GM21737 (cell line): ENCODE measurements at regions not wholly inside any gene's neighbourhood (a gene's known extent, or its start where the extent isn't known, plus 50 kb on each side); places are given as distances from the start of the nearest gene placed in this dataset.

Experiments
- ATAC-seq: cut with Tn5 transposase; IDR thresholded peaks from one replicate; pipeline ENCODE4 v1.9.1; 2021; ENCODE audit warnings: mild to moderate bottlenecking, moderate library complexity; ENCODE audit not compliant: unreplicated experiment

GRCh38 chr5:2303431-2304100 is 420.8 kb upstream of the IRX4 start:
- ATAC-seq: no peak

DNA sequence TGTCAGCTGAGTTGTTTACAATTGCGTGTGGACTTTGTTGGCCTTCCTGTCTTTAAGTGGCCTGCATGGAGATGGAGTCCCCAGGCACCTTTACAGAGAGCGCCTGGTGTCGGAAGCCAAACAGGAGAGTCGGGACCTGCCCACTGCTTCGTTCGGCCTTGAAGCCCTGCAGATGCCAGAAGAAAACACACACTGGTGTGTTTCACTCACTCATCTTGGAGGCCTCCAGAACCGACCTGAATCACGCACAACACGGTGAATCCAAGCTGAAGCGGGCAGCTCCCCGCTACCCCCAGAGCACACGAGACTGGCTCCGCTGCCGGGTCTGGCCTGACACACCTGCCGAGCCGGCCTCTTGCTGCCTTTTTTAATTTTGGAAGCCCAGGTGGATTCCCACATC is 419.4 kb upstream of the IRX4 start:
- ATAC-seq: no peak

- ATAC-seq: no peak
Measured at GRCh38 chr5:2300861-2301574, 418.3 kb upstream of the IRX4 start.

GRCh38 chr5:2300421-2300820 is 417.7 kb upstream of the IRX4 start:
- ATAC-seq: no peak

GRCh38 chr5:2299388-2300220 is 416.9 kb upstream of the IRX4 start:
- ATAC-seq: no peak

DNA sequence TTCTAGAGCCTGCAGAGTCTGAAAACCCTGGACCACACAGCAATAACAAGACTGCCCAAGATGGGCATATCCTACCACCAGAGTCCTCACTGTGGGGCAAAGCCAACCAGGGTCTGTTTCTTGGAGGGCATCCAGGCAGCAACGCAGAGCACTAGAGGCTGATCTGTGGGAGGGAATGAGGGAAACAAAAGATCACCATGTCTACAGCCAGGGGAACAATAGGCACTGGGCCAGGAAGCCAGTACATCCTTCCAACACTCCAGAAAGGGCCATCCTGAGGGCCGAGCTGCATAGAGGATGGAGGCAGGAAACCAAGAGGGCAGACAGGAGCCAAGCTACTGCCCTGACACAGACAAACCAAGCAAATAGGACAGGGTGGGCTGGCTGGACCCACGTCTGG is 416.1 kb upstream of the IRX4 start:
- no peak for ATAC-seq

GRCh38 chr5:2297991-2298390 is 415.3 kb upstream of the IRX4 start:
- no peak for ATAC-seq

GRCh38 chr5:2295476-2295875 is 412.8 kb upstream of the IRX4 start:
- ATAC-seq: no peak

DNA sequence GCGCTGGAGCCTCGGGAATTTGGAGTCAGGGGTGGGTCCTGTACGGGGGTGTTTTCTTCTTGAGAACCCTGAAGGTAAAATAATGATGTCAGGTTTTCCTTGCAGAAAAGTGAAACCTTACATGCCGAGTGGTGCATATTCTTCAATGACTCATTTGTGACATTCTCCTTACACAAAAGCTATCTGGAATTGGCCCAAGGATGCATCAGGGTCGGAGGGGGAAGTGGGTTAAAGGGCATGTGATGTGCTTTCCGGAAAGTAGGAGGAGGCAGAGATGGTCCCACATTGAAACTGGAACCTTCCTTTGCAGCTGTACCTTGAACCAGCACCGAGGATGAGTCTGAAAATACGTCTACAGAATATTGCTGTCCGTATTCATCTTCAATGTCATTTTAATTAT is 411.2 kb upstream of the IRX4 start:
- no peak for ATAC-seq

DNA sequence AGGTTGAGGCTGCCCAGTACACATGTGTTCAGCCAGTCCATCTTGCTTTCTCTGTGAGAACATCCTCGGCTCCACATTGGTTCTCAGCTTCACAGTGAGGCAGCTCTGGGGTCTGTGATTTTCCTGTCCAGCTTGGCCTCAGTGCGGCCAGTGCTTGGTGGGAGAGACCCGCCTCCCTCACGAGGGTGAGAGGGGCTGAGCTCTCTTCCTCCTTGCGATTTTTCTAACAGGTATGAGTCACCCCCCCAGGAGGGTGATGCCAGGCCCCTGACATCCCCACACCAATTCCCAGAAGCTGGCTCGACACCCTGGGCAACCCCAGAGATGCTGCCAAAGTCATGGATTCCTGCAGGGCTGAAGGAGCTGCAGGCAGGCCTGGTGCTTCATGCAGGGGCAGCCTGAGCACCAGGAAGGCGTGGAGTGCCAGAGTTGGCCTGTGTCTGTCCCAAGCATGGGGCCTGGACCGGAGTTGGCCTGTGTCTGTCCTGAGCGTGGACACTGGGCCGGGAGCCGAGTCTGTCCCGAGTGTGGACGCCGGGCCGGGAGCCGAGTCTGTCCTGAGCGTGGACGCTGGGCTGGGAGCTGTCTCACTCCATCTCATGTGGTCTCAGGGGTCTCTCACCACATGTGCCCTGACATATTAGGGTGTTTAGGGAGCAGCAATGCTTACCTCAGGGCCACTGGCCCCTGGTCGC is 408.6 kb upstream of the IRX4 start:
- ATAC-seq: no peak

DNA sequence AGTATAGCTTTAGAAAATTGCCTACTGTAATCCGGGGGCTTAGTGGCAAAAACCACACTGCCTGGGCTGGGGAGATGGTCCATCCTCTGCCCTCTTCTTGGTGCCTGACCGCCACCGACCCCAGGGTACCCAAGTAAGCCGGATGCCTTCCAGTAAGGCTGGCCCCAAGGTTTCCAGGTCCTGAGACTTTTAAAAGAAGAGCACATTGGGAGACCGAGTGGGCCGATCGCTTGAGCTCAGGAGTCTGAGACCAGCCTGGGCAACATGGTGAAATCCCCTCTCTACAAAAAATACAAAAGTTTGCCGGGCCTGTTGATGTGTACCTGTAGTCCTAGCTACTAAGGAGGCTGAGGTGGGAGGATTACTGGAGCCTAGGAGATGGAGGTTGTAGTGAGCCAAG is 406.7 kb upstream of the IRX4 start:
- ATAC-seq: no peak

DNA sequence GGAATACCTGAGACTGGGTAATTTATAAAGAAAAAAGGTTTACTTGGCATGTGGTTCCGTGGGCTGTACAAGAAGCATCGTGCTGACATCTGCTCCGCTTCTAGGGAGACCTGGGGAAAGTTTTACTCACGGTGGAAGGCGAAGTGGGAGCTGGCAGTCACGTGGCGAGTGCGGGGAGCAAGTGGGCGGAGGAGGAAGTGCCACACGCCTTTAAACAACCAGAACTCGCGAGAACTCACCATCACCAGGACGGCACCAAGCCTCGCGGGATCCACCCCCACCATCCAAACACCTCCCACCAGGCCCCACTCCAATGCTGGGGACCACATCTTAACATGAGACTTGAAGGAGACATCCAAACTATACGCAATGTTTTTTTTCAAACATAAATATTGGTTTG is 406.2 kb upstream of the IRX4 start:
- ATAC-seq: no peak

GRCh38 chr5:2288466-2288865 is 405.7 kb upstream of the IRX4 start:
- ATAC-seq: no peak

- ATAC-seq: no peak
Measured at GRCh38 chr5:2286250-2286649, 403.5 kb upstream of the IRX4 start.

DNA sequence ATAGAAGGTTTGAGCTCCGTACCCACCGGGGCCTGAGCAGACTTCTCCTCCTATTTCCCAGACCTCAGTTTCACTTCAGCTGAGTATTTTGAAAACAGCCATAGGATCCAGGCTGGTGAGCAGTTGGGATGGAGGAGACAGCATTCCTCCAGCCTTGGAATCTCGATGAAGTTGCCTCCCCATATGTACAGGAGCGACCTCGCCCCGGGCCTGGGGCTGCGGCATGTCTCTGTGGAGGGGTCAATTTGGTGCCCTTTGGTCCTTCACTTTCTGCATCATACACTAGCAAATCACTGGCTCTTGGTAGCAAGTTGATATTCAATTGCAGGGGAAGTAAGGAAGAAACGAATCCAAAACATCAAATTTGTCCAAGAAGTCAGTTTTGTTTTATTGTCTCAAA is 402.0 kb upstream of the IRX4 start:
- no peak for ATAC-seq

- no peak for ATAC-seq
Measured at GRCh38 chr5:2283481-2284045, 400.8 kb upstream of the IRX4 start.

- ATAC-seq: no peak
Measured at GRCh38 chr5:2282893-2283292, 400.2 kb upstream of the IRX4 start.

DNA sequence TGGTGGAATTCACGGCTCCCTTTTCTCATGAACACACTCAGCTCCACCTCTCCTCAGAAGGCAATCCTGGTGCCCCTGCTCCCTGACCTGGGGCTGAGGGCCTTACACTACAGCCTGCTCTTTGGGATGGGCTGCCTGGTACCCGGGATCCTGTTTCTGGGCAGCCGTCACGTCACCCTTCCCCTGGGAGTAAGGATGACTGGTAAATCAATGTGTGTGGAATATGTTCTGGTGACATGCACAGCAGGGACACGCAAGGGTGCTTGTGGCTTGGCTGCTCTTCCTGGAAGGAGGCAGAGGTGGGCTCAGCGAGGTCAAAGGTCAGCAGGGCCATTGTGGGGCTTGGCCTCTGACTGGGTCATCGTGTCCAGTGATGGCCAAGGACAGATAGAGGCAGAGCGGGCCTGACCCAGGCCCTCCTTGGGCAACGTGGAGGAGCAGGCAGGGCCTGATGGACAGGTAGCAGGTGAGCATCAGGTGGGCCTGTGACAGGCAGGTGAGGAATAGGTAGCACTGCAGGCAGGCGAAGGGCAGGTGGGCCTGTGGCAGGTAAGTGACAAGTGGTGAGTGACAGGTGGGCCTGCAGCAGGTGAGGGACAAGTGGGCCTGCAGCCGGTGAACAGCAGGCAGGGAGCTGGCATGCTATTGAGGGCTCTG is 399.4 kb upstream of the IRX4 start:
- no peak for ATAC-seq

DNA sequence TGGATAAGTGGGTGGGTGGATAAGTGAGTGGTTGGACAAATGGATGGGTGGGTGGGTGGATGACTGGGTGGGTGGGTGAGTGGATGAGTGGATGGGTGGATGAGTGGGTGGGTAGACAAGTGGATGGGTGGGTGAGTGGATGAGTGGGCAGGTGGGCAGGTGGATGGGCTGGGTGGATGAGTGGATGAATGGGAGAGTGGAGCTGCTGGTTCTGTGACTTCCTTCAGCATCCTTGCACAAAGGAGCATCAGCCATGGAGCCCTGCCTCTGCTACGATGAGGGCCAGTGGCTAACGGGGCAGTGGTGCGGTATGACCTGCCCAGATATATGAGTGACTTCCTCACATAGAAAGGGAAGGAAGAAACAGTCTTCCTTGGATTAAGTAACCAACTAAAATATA is 398.7 kb upstream of the IRX4 start:
- ATAC-seq: no peak

DNA sequence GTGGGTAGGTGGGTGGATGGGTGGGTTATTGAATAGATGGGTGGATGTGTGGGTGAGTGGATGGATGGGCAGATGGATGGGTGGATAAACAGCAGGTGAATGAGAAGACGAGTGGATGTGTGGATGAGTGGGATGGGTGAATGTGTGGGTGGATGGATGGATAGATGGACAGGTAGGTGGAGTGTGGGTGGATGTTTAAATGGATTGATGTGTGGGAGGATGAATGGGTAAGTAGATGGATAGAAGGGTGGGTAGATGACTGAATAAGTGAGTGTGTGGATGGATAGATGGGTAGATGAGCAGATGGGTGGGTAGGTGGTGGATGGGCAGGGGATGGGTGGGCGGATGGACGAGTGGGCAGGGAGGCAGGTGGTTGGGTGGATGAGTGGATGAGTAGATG is 397.6 kb upstream of the IRX4 start:
- ATAC-seq: no peak
